IMR-90 (cell line): ENCODE measurements at regions not wholly inside any gene's neighbourhood (a gene's known extent, or its start where the extent isn't known, plus 50 kb on each side); places are given as distances from the start of the nearest gene placed in this dataset.

ENCODE experiments used
- ATAC-seq: fragments of 200-7000 bp; cut with Tn5 transposase; 2 replicates; pipeline ENCODE4 v1.9.1; 2020; ENCODE audit warnings: low read depth, mild to moderate bottlenecking, moderate library complexity
- BruUV-seq: library from RNA; stranded (reverse); fragments of 400-500 nt; replicated peaks from 2 replicates; lab custom pipeline; 2021; lab: Mats Ljungman, UMichigan
- CTCF ChIA-PET: fragments of 300-600 bp; formaldehyde crosslinking; extraction: SDS; loops from one replicate; lab custom pipeline; 2021; ENCODE audit warnings: antibody characterized with exemption; lab: Yijun Ruan, JAX
- POLR2A ChIA-PET: fragments of 300-600 bp; sonication (Branson Sonifier 250); formaldehyde crosslinking; loops from one replicate; lab custom pipeline; 2022; ENCODE audit warnings: antibody characterized with exemption; ENCODE audit not compliant: unreplicated experiment; lab: Charles Lee
- DNase-seq: peaks from one replicate; pipeline ENCODE4 v3.0.0; 2013
- H2AFZ ChIP-seq: replicated peaks from 2 replicates; pipeline ENCODE3; 2013; ENCODE audit warnings: low read length, mild to moderate bottlenecking; ENCODE audit not compliant: poor library complexity
- H2AK5ac ChIP-seq: 2 replicates; pipeline ENCODE4 v1.6.1; 2013; ENCODE audit warnings: low read depth, low read length, inconsistent platforms
- H2AK9ac ChIP-seq: replicated peaks from 2 replicates; pipeline ENCODE3; 2013; ENCODE audit warnings: mild to moderate bottlenecking, low read depth, low read length, moderate library complexity; ENCODE audit not compliant: poor library complexity
- H2BK120ac ChIP-seq: 2 replicates; pipeline ENCODE4 v1.6.1; 2013; ENCODE audit warnings: low read depth, low read length, inconsistent platforms
- H2BK15ac ChIP-seq: 3 replicates; pipeline ENCODE4 v1.6.1; 2013; ENCODE audit warnings: low read depth, low read length, inconsistent platforms
- H2BK20ac ChIP-seq: 2 replicates; pipeline ENCODE4 v1.6.1; 2013; ENCODE audit warnings: low read depth, mild to moderate bottlenecking, inconsistent platforms, low read length, moderate library complexity
- H2BK5ac ChIP-seq: 2 replicates; pipeline ENCODE4 v1.6.1; 2013; ENCODE audit warnings: mild to moderate bottlenecking, low read depth, low read length, inconsistent platforms; ENCODE audit not compliant: poor library complexity, severe bottlenecking
- H3K14ac ChIP-seq: replicated peaks from 2 replicates; pipeline ENCODE4 v1.6.1; 2013; ENCODE audit warnings: low read depth, low read length, inconsistent platforms
- H3K18ac ChIP-seq: 2 replicates; pipeline ENCODE4 v1.6.1; 2013; ENCODE audit warnings: low read depth, low read length, control low read depth
- H3K23ac ChIP-seq: 2 replicates; pipeline ENCODE4 v1.6.1; 2013; ENCODE audit warnings: low read depth, low read length, inconsistent platforms
- H3K27ac ChIP-seq: 2 replicates; pipeline ENCODE4 v1.5.1; 2013; ENCODE audit warnings: mild to moderate bottlenecking, control low read depth, low read length; ENCODE audit not compliant: insufficient read depth
- H3K27me3 ChIP-seq: 2 replicates; pipeline ENCODE4 v1.6.1; 2013; ENCODE audit warnings: low read length; ENCODE audit not compliant: control insufficient read depth, insufficient read depth
- H3K36me3 ChIP-seq: 2 replicates; pipeline ENCODE4 v1.6.1; 2013; ENCODE audit warnings: low read length, mixed read lengths; ENCODE audit not compliant: control insufficient read depth, insufficient read depth
- H3K4ac ChIP-seq: 2 replicates; pipeline ENCODE4 v1.6.1; 2013; ENCODE audit warnings: low read depth, low read length, inconsistent platforms
- H3K4me1 ChIP-seq: 2 replicates; pipeline ENCODE4 v1.6.1; 2013; ENCODE audit warnings: low read length, mixed read lengths; ENCODE audit not compliant: control insufficient read depth, insufficient read depth
- H3K4me2 ChIP-seq: 2 replicates; pipeline ENCODE4 v1.6.1; 2013; ENCODE audit warnings: low read depth, mild to moderate bottlenecking, control low read depth, low read length, moderate library complexity
- H3K4me3 ChIP-seq: 2 replicates; pipeline ENCODE4 v1.5.1; 2013; ENCODE audit warnings: low read depth, mild to moderate bottlenecking, control low read depth, low read length, moderate library complexity; ENCODE audit not compliant: insufficient read depth
- H3K56ac ChIP-seq: 2 replicates; pipeline ENCODE4 v1.6.1; 2013; ENCODE audit warnings: low read length, inconsistent platforms; ENCODE audit not compliant: insufficient read depth; ENCODE audit errors: extremely low read depth
- H3K79me1 ChIP-seq, 2 experiments: 2 replicates each; pipeline ENCODE4 v1.6.1; 2013; ENCODE audit warnings: low read length in 2 of 2, inconsistent platforms in 1 of 2, low read depth in 1 of 2
- H3K9ac ChIP-seq: 2 replicates; pipeline ENCODE4 v1.6.1; 2013; ENCODE audit warnings: low read depth, low read length, control low read depth
- H3K9me1 ChIP-seq: 2 replicates; pipeline ENCODE4 v1.6.1; 2013; ENCODE audit warnings: low read length, inconsistent platforms; ENCODE audit not compliant: insufficient read depth
- H3K9me3 ChIP-seq: 2 replicates; pipeline ENCODE4 v1.6.1; 2013; ENCODE audit warnings: low read length; ENCODE audit not compliant: control insufficient read depth, insufficient read depth
- H4K20me1 ChIP-seq: 2 replicates; pipeline ENCODE4 v1.6.1; 2013; ENCODE audit warnings: low read length, inconsistent platforms; ENCODE audit not compliant: insufficient read depth
- H4K5ac ChIP-seq: 2 replicates; pipeline ENCODE4 v1.6.1; 2013; ENCODE audit warnings: mild to moderate bottlenecking, low read depth, low read length, control low read depth
- H4K8ac ChIP-seq, 2 experiments: 2 replicates each; pipeline ENCODE4 v1.6.1; 2013; ENCODE audit warnings: low read depth in 2 of 2, low read length in 2 of 2, control low read depth in 1 of 2, inconsistent platforms in 1 of 2
- H4K91ac ChIP-seq: 2 replicates; pipeline ENCODE4 v1.6.1; 2013; ENCODE audit warnings: low read depth, low read length, inconsistent platforms; ENCODE audit not compliant: insufficient read depth
- BHLHE40 ChIP-seq: fragments of 150-350 bp; IDR thresholded peaks from 2 replicates; pipeline ENCODE4 v1.6.1; 2016; ENCODE audit warnings: mild to moderate bottlenecking, low read depth, low read length
- CEBPB ChIP-seq: IDR thresholded peaks from 2 replicates; pipeline ENCODE4 v1.6.1; 2012; ENCODE audit warnings: low read depth, low read length, improper control_type of control experiment
- CHD1 ChIP-seq: IDR thresholded peaks from 2 replicates; pipeline ENCODE4 v1.6.1; 2012; ENCODE audit warnings: low read depth, low read length, improper control_type of control experiment
- CTCF ChIP-seq: conservative IDR thresholded peaks from 2 replicates; pipeline ENCODE4 v1.5.1; 2012; ENCODE audit warnings: mild to moderate bottlenecking, low read depth, low read length, improper control_type of control experiment
- ELK1 ChIP-seq: fragments of 150-350 bp; IDR thresholded peaks from 2 replicates; pipeline ENCODE4 v1.6.1; 2016; ENCODE audit warnings: low read depth, mild to moderate bottlenecking, low read length, moderate library complexity, borderline replicate concordance
- FOS ChIP-seq: fragments of 150-350 bp; IDR thresholded peaks from 2 replicates; pipeline ENCODE4 v1.6.1; 2016; ENCODE audit warnings: low read depth, low read length
- MAFK ChIP-seq: IDR thresholded peaks from 2 replicates; pipeline ENCODE4 v1.6.1; 2012; ENCODE audit warnings: low read depth, low read length, improper control_type of control experiment
- MAZ ChIP-seq: IDR thresholded peaks from 2 replicates; pipeline ENCODE4 v1.6.1; 2012; ENCODE audit warnings: low read depth, mild to moderate bottlenecking, low read length, improper control_type of control experiment, moderate library complexity, borderline replicate concordance
- MXI1 ChIP-seq: IDR thresholded peaks from 2 replicates; pipeline ENCODE4 v1.6.1; 2012; ENCODE audit warnings: low read depth, mild to moderate bottlenecking, low read length, moderate library complexity, borderline replicate concordance
- NFE2L2 ChIP-seq: fragments of 150-350 bp; IDR thresholded peaks from 2 replicates; pipeline ENCODE4 v1.6.1; 2016; ENCODE audit warnings: low read depth, mild to moderate bottlenecking, low read length
- POLR2A ChIP-seq: IDR thresholded peaks from 2 replicates; pipeline ENCODE4 v1.6.1; 2012; ENCODE audit warnings: mild to moderate bottlenecking, low read depth, low read length
- RAD21 ChIP-seq: IDR thresholded peaks from 2 replicates; pipeline ENCODE4 v1.6.1; 2012; ENCODE audit warnings: low read length, improper control_type of control experiment
- RCOR1 ChIP-seq: IDR thresholded peaks from 2 replicates; pipeline ENCODE4 v1.6.1; 2012; ENCODE audit warnings: mild to moderate bottlenecking, low read length, improper control_type of control experiment; ENCODE audit not compliant: insufficient replicate concordance
- RFX5 ChIP-seq: IDR thresholded peaks from 2 replicates; pipeline ENCODE4 v1.8.0; 2012; ENCODE audit warnings: low read depth, mild to moderate bottlenecking, low read length, moderate library complexity
- SMC3 ChIP-seq: fragments of 150-350 bp; IDR thresholded peaks from 2 replicates; pipeline ENCODE4 v1.6.1; 2016; ENCODE audit warnings: low read depth, mild to moderate bottlenecking, antibody characterized with exemption, low read length, moderate library complexity
- USF2 ChIP-seq: fragments of 150-350 bp; IDR thresholded peaks from 2 replicates; pipeline ENCODE4 v1.6.1; 2017; ENCODE audit warnings: mild to moderate bottlenecking, antibody characterized with exemption, low read length, low read depth
- WGBS, 2 experiments: methylation state at CpG; one replicate each; pipeline versions ENCODE4 v1.1.5 to v1.1.7; 2013; ENCODE audit warnings: missing lambda C conversion rate in 2 of 2; ENCODE audit not compliant: insufficient read length in 1 of 2; ENCODE audit errors: extremely low coverage in 2 of 2; 5-methylcytosine and 5-hydroxymethylcytosine counted together
- dilution Hi-C: fragments of 300-500 bp; cut with HindIII; formaldehyde crosslinking; loops from one replicate; pipeline ENCODE4 v1.14.3; 2018; ENCODE audit warnings: low sequenced_read_pairs; ENCODE audit not compliant: unreplicated experiment
- in situ Hi-C: fragments of 300-500 bp; cut with MboI; formaldehyde crosslinking; loops from 3 replicates; pipeline ENCODE4 v1.14.3; 2019; ENCODE audit warnings: low sequenced_read_pairs, inconsistent platforms, mixed read lengths
- intact Hi-C: fragments of 100-400 bp; cut with micrococcal nuclease; formaldehyde crosslinking; loops from 2 replicates; pipeline ENCODE4 v1.10.0; 2022

- Histone ChIP-seq H4K91ac (no peak overlapping the region), H3K9me3 (peaks cover 2% of the 10 kb centered on the region; the same call in 1 of the 2 replicates), H3K27ac (no peak overlapping the region), H3K18ac (no peak overlapping the region), H4K20me1 (no peaks in the 10 kb centered on the region), H4K8ac (no peak overlapping the region), H2BK5ac (no peak overlapping the region), H3K14ac (no peak overlapping the region), H3K23ac (no peak overlapping the region), H2AK5ac (no peak overlapping the region), H2AK9ac (no peak overlapping the region), H3K56ac (no peak overlapping the region), H3K79me1 (no peaks in the 10 kb centered on the region), H3K27me3 (no peaks in the 10 kb centered on the region), H3K4me3 (no peak overlapping the region), H2BK120ac (no peak overlapping the region), H3K4me1 (no peaks in the 10 kb centered on the region), H3K9me1 (no peaks in the 10 kb centered on the region), H3K4ac (no peak overlapping the region), H3K36me3 (no peaks in the 10 kb centered on the region), H2BK15ac (no peak overlapping the region), H4K5ac (no peak overlapping the region), H3K9ac (no peak overlapping the region), H3K4me2 (no peak overlapping the region), H2BK20ac (no peak overlapping the region), H2AFZ (no peak overlapping the region)
- dilution Hi-C loops (no loop called here), in situ Hi-C loops (no loop called here), intact Hi-C loops (loop anchor here (5.0 kb wide), 1 partner anchor 752 kb away; no protein-coding TSS in a partner anchor)
- DNase-seq (no peak), ATAC-seq (no peak)
- ChIA-PET CTCF (no interaction called here), POLR2A (no interaction called here)
- TF ChIP-seq SMC3, result no peak
- no peak for TF ChIP-seq FOS
- no peak for TF ChIP-seq CHD1
- TF ChIP-seq BHLHE40, result no peak
- no peak for TF ChIP-seq ELK1
- no peak for TF ChIP-seq POLR2A
- TF ChIP-seq MAZ, result no peak
- no peak for TF ChIP-seq MAFK
- TF ChIP-seq CTCF, result no peak
- no peak for TF ChIP-seq RCOR1
- no peak for TF ChIP-seq USF2
- TF ChIP-seq MXI1, result no peak
- TF ChIP-seq CEBPB, result no peak
- TF ChIP-seq NFE2L2, result no peak
- no peak for TF ChIP-seq RAD21
- TF ChIP-seq RFX5, result no peak
- 57% methylated on average over 1 of the region's 3 CpGs; no CpG with 5 or more reads in 1 of the 2 experiments for WGBS, 2 experiments
- BruUV-seq, result no TSS peak
Observed at GRCh38 chr3:163039636-163040035, 1543.0 kb downstream of the OTOL1 start.
